ENCODE measurements at regions not wholly inside any gene's neighbourhood (a gene's known extent, or its start where the extent isn't known, plus 50 kb on each side); places are given as distances from the start of the nearest gene placed in this dataset.

- H3K27me3 Mint-ChIP-seq (ENCODE audit: insufficient read depth), result no peaks in the 10 kb centered on the region
- no peak overlapping the region for H3K4me3 Mint-ChIP-seq
- H3K4me1 Mint-ChIP-seq (ENCODE audit: low read depth), result no peaks in the 10 kb centered on the region
- H3K9me3 Mint-ChIP-seq, result peaks cover 19% of the 10 kb centered on the region
- TF ChIP-seq, protein P1, sequence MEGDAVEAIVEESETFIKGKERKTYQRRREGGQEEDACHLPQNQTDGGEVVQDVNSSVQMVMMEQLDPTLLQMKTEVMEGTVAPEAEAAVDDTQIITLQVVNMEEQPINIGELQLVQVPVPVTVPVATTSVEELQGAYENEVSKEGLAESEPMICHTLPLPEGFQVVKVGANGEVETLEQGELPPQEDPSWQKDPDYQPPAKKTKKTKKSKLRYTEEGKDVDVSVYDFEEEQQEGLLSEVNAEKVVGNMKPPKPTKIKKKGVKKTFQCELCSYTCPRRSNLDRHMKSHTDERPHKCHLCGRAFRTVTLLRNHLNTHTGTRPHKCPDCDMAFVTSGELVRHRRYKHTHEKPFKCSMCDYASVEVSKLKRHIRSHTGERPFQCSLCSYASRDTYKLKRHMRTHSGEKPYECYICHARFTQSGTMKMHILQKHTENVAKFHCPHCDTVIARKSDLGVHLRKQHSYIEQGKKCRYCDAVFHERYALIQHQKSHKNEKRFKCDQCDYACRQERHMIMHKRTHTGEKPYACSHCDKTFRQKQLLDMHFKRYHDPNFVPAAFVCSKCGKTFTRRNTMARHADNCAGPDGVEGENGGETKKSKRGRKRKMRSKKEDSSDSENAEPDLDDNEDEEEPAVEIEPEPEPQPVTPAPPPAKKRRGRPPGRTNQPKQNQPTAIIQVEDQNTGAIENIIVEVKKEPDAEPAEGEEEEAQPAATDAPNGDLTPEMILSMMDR (IDR thresholded peaks at IDR 0.05), result no peak
- H3K36me3 Mint-ChIP-seq (ENCODE audit: low read depth), result no peaks in the 10 kb centered on the region
- no peak for DNase-seq
- H3K27ac Mint-ChIP-seq, result no peak overlapping the region
Measured at GRCh38 chr5:42366051-42366450, 57.2 kb upstream of the GHR start.
